ENCODE measurements at regions not wholly inside any gene's neighbourhood (a gene's known extent, or its start where the extent isn't known, plus 50 kb on each side); places are given as distances from the start of the nearest gene placed in this dataset.
A peak's percentile ranks its signal among the peaks of the same experiment; 100 is the strongest.

GRCh38 chr3:31224936-31225335 lies 307.8 kb upstream of the STT3B start:
- no peak for DNase-seq (ENCODE audit: low read depth)

- no peak for DNase-seq (ENCODE audit: low read depth)
Observed at GRCh38 chr3:31225923-31226322, 306.8 kb upstream of the STT3B start.

- no peak for DNase-seq (ENCODE audit: low read depth)
Observed at GRCh38 chr3:31226346-31226745, 306.4 kb upstream of the STT3B start.

- DNase-seq (ENCODE audit: low read depth), result no peak
Observed at GRCh38 chr3:31227131-31227562, 305.6 kb upstream of the STT3B start.

GRCh38 chr3:31230425-31231223 lies 302.1 kb upstream of the STT3B start:
- DNase-seq (ENCODE audit: low read depth), result no peak

- peak; percentile 76 for DNase-seq (ENCODE audit: low read depth)
Observed at GRCh38 chr3:31232055-31233025, 300.4 kb upstream of the STT3B start.

GRCh38 chr3:31234145-31234544 lies 298.6 kb upstream of the STT3B start:
- no peak for DNase-seq (ENCODE audit: low read depth)

- DNase-seq (ENCODE audit: low read depth), result no peak
Observed at GRCh38 chr3:31235062-31235700, 297.5 kb upstream of the STT3B start.

GRCh38 chr3:31237887-31238286 lies 294.8 kb upstream of the STT3B start:
- no peak for DNase-seq (ENCODE audit: low read depth)

GRCh38 chr3:31240013-31240412 lies 292.7 kb upstream of the STT3B start:
- DNase-seq (ENCODE audit: low read depth), result no peak

- no peak for DNase-seq (ENCODE audit: low read depth)
Observed at GRCh38 chr3:31240466-31240865, 292.3 kb upstream of the STT3B start.

- DNase-seq (ENCODE audit: low read depth), result no peak
Observed at GRCh38 chr3:31240874-31241273, 291.9 kb upstream of the STT3B start.

GRCh38 chr3:31241533-31241932 lies 291.2 kb upstream of the STT3B start:
- no peak for DNase-seq (ENCODE audit: low read depth)

- no peak for DNase-seq (ENCODE audit: low read depth)
Observed at GRCh38 chr3:31242026-31242960, 290.4 kb upstream of the STT3B start.

- DNase-seq (ENCODE audit: low read depth), result peak; percentile 30
Observed at GRCh38 chr3:31244929-31245817, 287.6 kb upstream of the STT3B start.

GRCh38 chr3:31246293-31247062 lies 286.2 kb upstream of the STT3B start:
- no peak for DNase-seq (ENCODE audit: low read depth)

- DNase-seq (ENCODE audit: low read depth), result no peak
Observed at GRCh38 chr3:31247063-31247447, 285.7 kb upstream of the STT3B start.

GRCh38 chr3:31247850-31248562 lies 284.7 kb upstream of the STT3B start:
- DNase-seq (ENCODE audit: low read depth), result no peak

- DNase-seq (ENCODE audit: low read depth), result no peak
Observed at GRCh38 chr3:31248563-31248992, 284.1 kb upstream of the STT3B start.

Data from amniotic epithelial cell (primary cell).